ENCODE measurements at regions not wholly inside any gene's neighbourhood (a gene's known extent, or its start where the extent isn't known, plus 50 kb on each side); places are given as distances from the start of the nearest gene placed in this dataset.

DNA sequence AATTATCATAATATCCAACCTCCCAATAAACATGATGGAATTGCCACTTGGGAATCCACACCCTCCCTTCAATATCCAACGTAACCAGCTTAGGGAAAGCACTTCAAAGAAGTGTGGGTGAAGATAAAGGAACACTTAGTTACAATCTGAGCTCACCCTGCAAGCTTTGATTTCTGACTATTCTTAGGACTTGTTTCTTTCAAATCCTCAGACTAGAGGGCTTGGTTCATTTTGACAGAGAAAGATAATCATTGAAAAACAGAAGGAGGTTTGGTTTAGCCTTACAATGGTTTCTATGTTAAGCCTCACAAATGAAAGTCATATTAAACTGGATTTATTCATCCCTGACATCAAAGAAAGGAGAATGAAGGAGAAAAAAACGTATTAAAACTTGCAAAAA lies 57.9 kb upstream of the SYT13 start (continued):
- no peak for TF ChIP-seq HMGXB4 (CRISPR knock-in tag; IDR thresholded peaks at IDR 0.05)
- TF ChIP-seq HMGA2 (CRISPR knock-in tag; IDR thresholded peaks at IDR 0.05): no peak

DNA sequence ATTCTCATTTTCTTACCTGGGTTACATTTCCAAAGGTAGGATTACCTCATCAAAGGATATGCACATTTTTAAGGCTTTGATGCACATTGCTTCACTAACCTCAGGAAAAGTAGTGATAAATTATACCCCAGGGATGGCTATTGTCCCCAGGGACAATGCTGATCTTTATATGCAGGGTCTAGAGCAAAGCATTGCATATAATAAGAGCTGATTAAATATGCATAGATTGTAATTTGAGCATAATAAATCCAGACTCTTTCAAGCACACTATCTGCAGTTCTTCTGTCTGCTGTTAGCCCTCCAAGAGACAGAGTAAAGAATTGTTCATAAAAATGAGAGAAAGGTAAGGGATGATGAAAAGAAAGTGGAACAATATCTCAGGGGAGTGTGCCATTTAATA lies 57.3 kb upstream of the SYT13 start:
- ChIA-PET POLR2A (no interaction called here), CTCF (interaction anchor here (0.8 to 2.0 kb wide), 2 partner anchors 28 to 428 kb away, joined by 4 to 5 read pairs; no protein-coding TSS in a partner anchor)
- Mint-ChIP-seq H3K36me3 (no peaks in the 10 kb centered on the region), H3K4me3 (no peak overlapping the region), H3K27ac (no peak overlapping the region), H3K27me3 (ENCODE audit: low read depth) (no peaks in the 10 kb centered on the region), H3K9me3 (no peaks in the 10 kb centered on the region), H3K4me1 (peaks cover 63% of the 10 kb centered on the region)
- no peak for TF ChIP-seq STAT6 (CRISPR knock-in tag; conservative IDR thresholded peaks at IDR 0.05; ENCODE audit: low read depth)
- no peak for TF ChIP-seq GRHL2 (CRISPR knock-in tag; IDR thresholded peaks at IDR 0.05; ENCODE audit: insufficient replicate concordance, severe bottlenecking)
- TF ChIP-seq, protein P1, sequence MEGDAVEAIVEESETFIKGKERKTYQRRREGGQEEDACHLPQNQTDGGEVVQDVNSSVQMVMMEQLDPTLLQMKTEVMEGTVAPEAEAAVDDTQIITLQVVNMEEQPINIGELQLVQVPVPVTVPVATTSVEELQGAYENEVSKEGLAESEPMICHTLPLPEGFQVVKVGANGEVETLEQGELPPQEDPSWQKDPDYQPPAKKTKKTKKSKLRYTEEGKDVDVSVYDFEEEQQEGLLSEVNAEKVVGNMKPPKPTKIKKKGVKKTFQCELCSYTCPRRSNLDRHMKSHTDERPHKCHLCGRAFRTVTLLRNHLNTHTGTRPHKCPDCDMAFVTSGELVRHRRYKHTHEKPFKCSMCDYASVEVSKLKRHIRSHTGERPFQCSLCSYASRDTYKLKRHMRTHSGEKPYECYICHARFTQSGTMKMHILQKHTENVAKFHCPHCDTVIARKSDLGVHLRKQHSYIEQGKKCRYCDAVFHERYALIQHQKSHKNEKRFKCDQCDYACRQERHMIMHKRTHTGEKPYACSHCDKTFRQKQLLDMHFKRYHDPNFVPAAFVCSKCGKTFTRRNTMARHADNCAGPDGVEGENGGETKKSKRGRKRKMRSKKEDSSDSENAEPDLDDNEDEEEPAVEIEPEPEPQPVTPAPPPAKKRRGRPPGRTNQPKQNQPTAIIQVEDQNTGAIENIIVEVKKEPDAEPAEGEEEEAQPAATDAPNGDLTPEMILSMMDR (IDR thresholded peaks at IDR 0.05): no peak
- no peak for TF ChIP-seq ETV6 (CRISPR knock-in tag; IDR thresholded peaks at IDR 0.05)
- TF ChIP-seq, protein P2, sequence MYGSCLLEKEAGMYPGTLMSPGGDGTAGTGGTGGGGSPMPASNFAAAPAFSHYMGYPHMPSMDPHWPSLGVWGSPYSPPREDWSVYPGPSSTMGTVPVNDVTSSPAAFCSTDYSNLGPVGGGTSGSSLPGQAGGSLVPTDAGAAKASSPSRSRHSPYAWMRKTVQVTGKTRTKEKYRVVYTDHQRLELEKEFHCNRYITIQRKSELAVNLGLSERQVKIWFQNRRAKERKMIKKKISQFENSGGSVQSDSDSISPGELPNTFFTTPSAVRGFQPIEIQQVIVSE (CRISPR knock-in tag; IDR thresholded peaks at IDR 0.05; ENCODE audit: borderline replicate concordance): no peak
- no peak for TF ChIP-seq ELF4 (CRISPR knock-in tag; IDR thresholded peaks at IDR 0.05; ENCODE audit: low read depth)
- no peak for TF ChIP-seq MXD4 (CRISPR knock-in tag; IDR thresholded peaks at IDR 0.05; ENCODE audit: borderline replicate concordance)
- no peak for TF ChIP-seq HMGXB4 (CRISPR knock-in tag; IDR thresholded peaks at IDR 0.05)
- no peak for TF ChIP-seq MLX (CRISPR knock-in tag; IDR thresholded peaks at IDR 0.05)
- no peak for TF ChIP-seq SOX15 (CRISPR knock-in tag; IDR thresholded peaks at IDR 0.05)
- TF ChIP-seq CBFB (CRISPR knock-in tag; IDR thresholded peaks at IDR 0.05; ENCODE audit: low read depth): no peak
- TF ChIP-seq GTF2I (CRISPR knock-in tag; conservative IDR thresholded peaks at IDR 0.05): no peak
- no peak for TF ChIP-seq ZNF317 (CRISPR knock-in tag; IDR thresholded peaks at IDR 0.05; ENCODE audit: borderline replicate concordance, low read depth)
- TF ChIP-seq CREM (CRISPR knock-in tag; IDR thresholded peaks at IDR 0.05): no peak
- no peak for TF ChIP-seq TEAD4 (CRISPR knock-in tag; IDR thresholded peaks at IDR 0.05)
- TF ChIP-seq, protein P3, sequence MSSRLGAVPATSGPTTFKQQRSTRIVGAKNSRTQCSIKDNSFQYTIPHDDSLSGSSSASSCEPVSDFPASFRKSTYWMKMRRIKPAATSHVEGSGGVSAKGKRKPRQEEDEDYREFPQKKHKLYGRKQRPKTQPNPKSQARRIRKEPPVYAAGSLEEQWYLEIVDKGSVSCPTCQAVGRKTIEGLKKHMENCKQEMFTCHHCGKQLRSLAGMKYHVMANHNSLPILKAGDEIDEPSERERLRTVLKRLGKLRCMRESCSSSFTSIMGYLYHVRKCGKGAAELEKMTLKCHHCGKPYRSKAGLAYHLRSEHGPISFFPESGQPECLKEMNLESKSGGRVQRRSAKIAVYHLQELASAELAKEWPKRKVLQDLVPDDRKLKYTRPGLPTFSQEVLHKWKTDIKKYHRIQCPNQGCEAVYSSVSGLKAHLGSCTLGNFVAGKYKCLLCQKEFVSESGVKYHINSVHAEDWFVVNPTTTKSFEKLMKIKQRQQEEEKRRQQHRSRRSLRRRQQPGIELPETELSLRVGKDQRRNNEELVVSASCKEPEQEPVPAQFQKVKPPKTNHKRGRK (CRISPR knock-in tag; IDR thresholded peaks at IDR 0.05; ENCODE audit: borderline replicate concordance): no peak
- no peak for TF ChIP-seq MYBL2 (CRISPR knock-in tag; IDR thresholded peaks at IDR 0.05)
- TF ChIP-seq ZBTB21 (CRISPR knock-in tag; IDR thresholded peaks at IDR 0.05; ENCODE audit: borderline replicate concordance): no peak
- ATAC-seq (no peak), DNase-seq (ENCODE audit: low spot score) (no peak)
